Endothelial cell of umbilical vein (primary cell): ENCODE measurements at regions not wholly inside any gene's neighbourhood (a gene's known extent, or its start where the extent isn't known, plus 50 kb on each side); places are given as distances from the start of the nearest gene placed in this dataset.

Source experiments
- BruUV-seq: library from RNA; stranded (reverse); fragments of 400-500 nt; replicated peaks from 2 replicates; lab custom pipeline; 2021; lab: Mats Ljungman, UMichigan
- CTCF ChIA-PET: fragments of 300-600, 350-600 bp; sonication (Branson Sonifier 250); formaldehyde crosslinking; loops from one replicate; lab custom pipeline; 2021; ENCODE audit warnings: antibody characterized with exemption, inconsistent platforms; lab: Charles Lee
- POLR2A ChIA-PET: fragments of 300-600, 350-600 bp; sonication (Branson Sonifier 250); formaldehyde crosslinking; loops from one replicate; lab custom pipeline; 2021; ENCODE audit warnings: antibody characterized with exemption, inconsistent platforms; lab: Charles Lee
- DNase-seq: peaks from one replicate; pipeline ENCODE4 v3.0.0-alpha.2; 2011; ENCODE audit warnings: low read depth, low spot score
- FAIRE-seq: peaks from 2 replicates; lab custom pipeline; 2011; peaks lifted over from hg19 to GRCh38; lab: Jason Lieb, UNC
- H2AFZ ChIP-seq: 2 replicates; pipeline ENCODE4 v1.6.0; 2012; ENCODE audit warnings: low read depth, low read length, control low read depth, inconsistent platforms
- H3K27ac ChIP-seq: 2 replicates; pipeline ENCODE4 v1.5.1; 2011; ENCODE audit warnings: low read depth, mild to moderate bottlenecking, control low read depth, low read length, moderate library complexity; ENCODE audit not compliant: insufficient read depth
- H3K27me3 ChIP-seq, 2 experiments: 2 replicates each; pipeline versions ENCODE4 v1.6.0 to v1.6.1; 2011; ENCODE audit warnings: low read length in 2 of 2, mixed read lengths in 1 of 2; ENCODE audit not compliant: control insufficient read depth in 2 of 2, insufficient read depth in 2 of 2
- H3K36me3 ChIP-seq, 2 experiments: 2 replicates in 1 of 2; 3 replicates in 1 of 2; pipeline ENCODE4 v1.5.1; 2011; ENCODE audit warnings: low read length in 2 of 2, mild to moderate bottlenecking in 1 of 2, moderate library complexity in 1 of 2; ENCODE audit not compliant: control insufficient read depth in 2 of 2, insufficient read depth in 2 of 2; ENCODE audit errors: extremely low read depth in 1 of 2
- H3K4me1 ChIP-seq: 3 replicates; pipeline ENCODE4 v1.5.1; 2011; ENCODE audit warnings: mild to moderate bottlenecking, low read length; ENCODE audit not compliant: control insufficient read depth, insufficient read depth; ENCODE audit errors: extremely low read depth
- H3K4me2 ChIP-seq: 2 replicates; pipeline ENCODE4 v1.6.1; 2011; ENCODE audit warnings: low read length, control low read depth, mixed read lengths; ENCODE audit not compliant: insufficient read depth
- H3K4me3 ChIP-seq, 3 experiments: fragments of 200-600 bp in 1 of 3; sonication (generic), shearing (Covaris generic) in 1 of 3; replicated peaks in 1 of 3; 2 replicates each; pipeline ENCODE4 v1.5.1; 2011 to 2016; ENCODE audit warnings: control low read depth in 3 of 3, low read length in 3 of 3, mild to moderate bottlenecking in 2 of 3, inconsistent platforms in 1 of 3, low read depth in 1 of 3, moderate library complexity in 1 of 3; ENCODE audit not compliant: insufficient read depth in 1 of 3
- H3K79me2 ChIP-seq: 2 replicates; pipeline ENCODE4 v1.6.0; 2012; ENCODE audit warnings: low read length, inconsistent platforms; ENCODE audit not compliant: control insufficient read depth, insufficient read depth
- H3K9ac ChIP-seq: replicated peaks from 2 replicates; pipeline ENCODE3; 2011; ENCODE audit warnings: low read length, control low read depth; ENCODE audit not compliant: insufficient read depth; ENCODE audit errors: extremely low read depth
- H3K9me1 ChIP-seq: replicated peaks from 3 replicates; pipeline ENCODE4 v1.6.0; 2011; ENCODE audit warnings: mild to moderate bottlenecking, low read length; ENCODE audit not compliant: control insufficient read depth, insufficient read depth; ENCODE audit errors: extremely low read depth
- H3K9me3 ChIP-seq: replicated peaks from 2 replicates; pipeline ENCODE4 v1.5.1; 2012; ENCODE audit warnings: low read length, inconsistent platforms; ENCODE audit not compliant: control insufficient read depth, insufficient read depth
- H4K20me1 ChIP-seq: replicated peaks from 2 replicates; pipeline ENCODE3; 2011; ENCODE audit warnings: mild to moderate bottlenecking, low read length; ENCODE audit not compliant: control insufficient read depth, insufficient read depth; ENCODE audit errors: extremely low read depth
- EZH2 ChIP-seq: IDR thresholded peaks from 2 replicates; pipeline ENCODE4 v1.6.1; 2012; ENCODE audit warnings: borderline replicate concordance, low read depth, mild to moderate bottlenecking, moderate library complexity, low read length, inconsistent platforms; ENCODE audit not compliant: severe bottlenecking
- FOS ChIP-seq: IDR thresholded peaks from 2 replicates; pipeline ENCODE4 v1.6.1; 2011; ENCODE audit warnings: mild to moderate bottlenecking, low read length, moderate library complexity, borderline replicate concordance; ENCODE audit not compliant: insufficient read depth
- GATA2 ChIP-seq: IDR thresholded peaks from 2 replicates; pipeline ENCODE4 v1.7.0; 2011; ENCODE audit warnings: low read depth, mild to moderate bottlenecking, moderate library complexity, mixed read lengths, low read length; ENCODE audit not compliant: insufficient read length, insufficient read depth
- JUN ChIP-seq: IDR thresholded peaks from 2 replicates; pipeline ENCODE4 v1.6.1; 2011; ENCODE audit warnings: borderline replicate concordance, low read depth; ENCODE audit not compliant: insufficient read length, insufficient read depth
- MYC ChIP-seq: IDR thresholded peaks from one replicate; pipeline ENCODE4 v1.6.1; 2011; ENCODE audit warnings: mild to moderate bottlenecking, low read depth, low read length
- POLR2A ChIP-seq: IDR thresholded peaks from 2 replicates; pipeline ENCODE4 v1.6.1; 2012; ENCODE audit warnings: low read depth, mild to moderate bottlenecking, control low read depth, low read length
- POLR2AphosphoS5 ChIP-seq: IDR thresholded peaks from 2 replicates; pipeline ENCODE4 v1.6.1; 2012; ENCODE audit warnings: low read depth, mild to moderate bottlenecking, control low read depth, low read length, moderate library complexity; ENCODE audit not compliant: insufficient read depth
- dilution Hi-C: fragments of 300-500 bp; cut with MboI; formaldehyde crosslinking; loops from one replicate; pipeline ENCODE4 v1.15.0; 2019; ENCODE audit warnings: low sequenced_read_pairs; ENCODE audit not compliant: extremely low pct_ligation_motif_present
- intact Hi-C: fragments of 100-400 bp; cut with micrococcal nuclease; formaldehyde crosslinking; loops from one replicate; pipeline ENCODE4 v1.10.0; 2022
- TF ChIP-seq, protein P1 (sequence below), 2 donors: IDR thresholded peaks; 1 replicate in 1 of 2; 2 replicates in 1 of 2; pipeline ENCODE4 v1.5.1; 2011; ENCODE audit warnings: low read length in 2 of 2, mild to moderate bottlenecking in 2 of 2, moderate library complexity in 2 of 2, control low read depth in 1 of 2, inconsistent platforms in 1 of 2, low read depth in 1 of 2; ENCODE audit not compliant: insufficient read depth in 1 of 2; ENCODE audit errors: extremely low read depth in 1 of 2
- TF ChIP-seq, protein P2 (sequence below): IDR thresholded peaks from 2 replicates; pipeline ENCODE4 v1.6.1; 2011; ENCODE audit not compliant: insufficient read depth, insufficient read length

DNA sequence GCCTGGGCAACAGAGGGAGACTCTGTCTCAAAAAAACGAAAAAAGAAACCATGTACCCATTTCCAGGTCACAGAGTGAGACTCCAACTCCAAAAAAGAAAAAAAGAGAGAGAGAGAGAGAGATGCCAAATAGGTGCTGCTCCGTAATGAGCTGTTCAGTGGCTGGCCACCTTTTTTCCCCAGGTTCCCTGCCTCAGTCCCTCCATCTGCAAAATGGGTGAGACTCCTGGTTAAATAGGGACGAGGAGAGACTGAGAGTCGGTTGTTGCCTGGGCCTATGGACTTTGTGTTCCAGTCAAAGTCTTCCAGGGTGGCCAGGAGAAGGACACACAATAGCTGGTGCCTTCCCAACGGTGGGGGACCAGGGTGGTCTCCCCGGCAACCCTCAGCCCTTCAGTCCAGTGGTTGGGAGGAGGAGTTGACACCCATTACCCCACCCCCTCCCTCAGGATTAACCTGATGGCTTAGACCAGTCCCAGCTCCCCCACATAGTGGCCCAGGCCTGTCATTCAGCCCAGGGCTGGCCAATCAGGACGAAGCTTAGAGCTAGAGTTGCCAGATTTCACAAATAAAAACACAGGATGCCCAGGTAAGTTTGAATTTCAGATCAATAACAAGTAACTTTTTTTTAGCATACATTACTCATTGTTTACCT lies 258.2 kb downstream of the PARN start:
- dilution Hi-C loops, result no loop called here
- TF ChIP-seq, protein P1, sequence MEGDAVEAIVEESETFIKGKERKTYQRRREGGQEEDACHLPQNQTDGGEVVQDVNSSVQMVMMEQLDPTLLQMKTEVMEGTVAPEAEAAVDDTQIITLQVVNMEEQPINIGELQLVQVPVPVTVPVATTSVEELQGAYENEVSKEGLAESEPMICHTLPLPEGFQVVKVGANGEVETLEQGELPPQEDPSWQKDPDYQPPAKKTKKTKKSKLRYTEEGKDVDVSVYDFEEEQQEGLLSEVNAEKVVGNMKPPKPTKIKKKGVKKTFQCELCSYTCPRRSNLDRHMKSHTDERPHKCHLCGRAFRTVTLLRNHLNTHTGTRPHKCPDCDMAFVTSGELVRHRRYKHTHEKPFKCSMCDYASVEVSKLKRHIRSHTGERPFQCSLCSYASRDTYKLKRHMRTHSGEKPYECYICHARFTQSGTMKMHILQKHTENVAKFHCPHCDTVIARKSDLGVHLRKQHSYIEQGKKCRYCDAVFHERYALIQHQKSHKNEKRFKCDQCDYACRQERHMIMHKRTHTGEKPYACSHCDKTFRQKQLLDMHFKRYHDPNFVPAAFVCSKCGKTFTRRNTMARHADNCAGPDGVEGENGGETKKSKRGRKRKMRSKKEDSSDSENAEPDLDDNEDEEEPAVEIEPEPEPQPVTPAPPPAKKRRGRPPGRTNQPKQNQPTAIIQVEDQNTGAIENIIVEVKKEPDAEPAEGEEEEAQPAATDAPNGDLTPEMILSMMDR (IDR thresholded peaks at IDR 0.05; ENCODE audit: extremely low read depth in 1 of 2, insufficient read depth in 1 of 2, low read depth in 1 of 2, low read length in 2 of 2), result no peak
- TF ChIP-seq FOS (no peak), POLR2A (no peak), GATA2 (no peak), EZH2 (no peak), MYC (no peak), POLR2AphosphoS5 (no peak), JUN (no peak)
- TF ChIP-seq, protein P2, sequence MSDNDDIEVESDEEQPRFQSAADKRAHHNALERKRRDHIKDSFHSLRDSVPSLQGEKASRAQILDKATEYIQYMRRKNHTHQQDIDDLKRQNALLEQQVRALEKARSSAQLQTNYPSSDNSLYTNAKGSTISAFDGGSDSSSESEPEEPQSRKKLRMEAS, result no peak
- Histone ChIP-seq H3K4me2 (no peak overlapping the region), H3K9ac (no peak overlapping the region), H3K4me1 (no peaks in the 10 kb centered on the region), H2AFZ (no peak overlapping the region), H3K36me3 (no peaks in the 10 kb centered on the region), H3K9me1 (no peaks in the 10 kb centered on the region), H3K27ac (no peak overlapping the region), H3K9me3 (no peaks in the 10 kb centered on the region), H3K79me2 (no peaks in the 10 kb centered on the region), H3K4me3 (no peak overlapping the region), H3K27me3 (no peaks in the 10 kb centered on the region), H4K20me1 (no peaks in the 10 kb centered on the region)
- DNase-seq (no peak), FAIRE-seq (no peak)
- ChIA-PET CTCF (no interaction called here), POLR2A (no interaction called here)
- no TSS peak for BruUV-seq
- intact Hi-C loops, result no loop called here
